Gastrocnemius medialis (tissue), 4 donors: ENCODE measurements at regions not wholly inside any gene's neighbourhood (a gene's known extent, or its start where the extent isn't known, plus 50 kb on each side); places are given as distances from the start of the nearest gene placed in this dataset.
"Not testable (repeated sequence)": the region's sequence is repeated elsewhere in the genome, so short reads cannot be mapped to it uniquely, and the experiment has no call there.

Experiments used
- ATAC-seq, 2 donors: fragments of 150-250 bp; one replicate each; pipeline ENCODE4 v1.9.1; 2016
- DNase-seq, 2 donors: peaks; one replicate each; pipeline ENCODE4 v3.0.0-alpha.2; 2019
- H3K27ac ChIP-seq, 4 donors: fragments of 200-600 bp; sonication (generic); 1 replicate in 1 of 4; 2 replicates in 3 of 4; pipeline ENCODE4 v1.5.1; 2016 to 2018; ENCODE audit warnings: mild to moderate bottlenecking in 2 of 4, moderate library complexity in 1 of 4
- H3K27me3 ChIP-seq, 3 donors: fragments of 200-600 bp; sonication (generic) in 2 of 3; 1 replicate in 1 of 3; 2 replicates in 2 of 3; pipeline versions ENCODE4 v1.5.1 to v1.6.0; 2016 to 2019; ENCODE audit warnings: mild to moderate bottlenecking in 1 of 3, moderate library complexity in 1 of 3
- H3K36me3 ChIP-seq, 2 donors: fragments of 200-600 bp; sonication (generic) in 1 of 2; one replicate each; pipeline ENCODE4 v1.5.1; 2017 to 2018
- H3K4me1 ChIP-seq, 2 donors: fragments of 200-600 bp; sonication (generic) in 1 of 2; one replicate each; pipeline ENCODE4 v1.5.1; 2016 to 2017; ENCODE audit warnings: mild to moderate bottlenecking in 2 of 2
- H3K4me3 ChIP-seq, 4 donors: fragments of 200-600 bp; sonication (generic) in 3 of 4; 1 replicate in 1 of 4; 2 replicates in 3 of 4; pipeline ENCODE4 v1.5.1; 2016 to 2019; ENCODE audit warnings: mild to moderate bottlenecking in 2 of 4
- H3K9me3 ChIP-seq, 3 donors: fragments of 200-600 bp; sonication (generic) in 2 of 3; 1 replicate in 1 of 3; 2 replicates in 2 of 3; pipeline ENCODE4 v1.5.1; 2016 to 2019
- CTCF ChIP-seq, 5 experiments: fragments of 450-650 bp in 3 of 5; fragments of 200-600 bp in 2 of 5; sonication (generic) in 2 of 5; IDR thresholded peaks in 4 of 5; conservative IDR thresholded peaks in 1 of 5; 1 replicate in 4 of 5; 2 replicates in 1 of 5; pipeline ENCODE4 v1.5.1; 2016 to 2019; ENCODE audit warnings: antibody characterized with exemption in 5 of 5, mild to moderate bottlenecking in 3 of 5, moderate library complexity in 3 of 5
- POLR2A ChIP-seq, 2 donors: fragments of 450-650 bp; IDR thresholded peaks; one replicate each; pipeline ENCODE4 v1.6.1; 2017; ENCODE audit warnings: antibody characterized with exemption in 2 of 2, mild to moderate bottlenecking in 2 of 2, moderate library complexity in 2 of 2
- in situ Hi-C, 4 donors: fragments of 200-750 bp; cut with MboI; loops; one replicate each; pipeline versions ENCODE4 v1.15.0 to v1.8.0; 2017; ENCODE audit warnings: low sequenced_read_pairs in 4 of 4
- intact Hi-C: fragments of 100-400 bp; cut with DNase I; formaldehyde crosslinking; loops from one replicate; pipeline ENCODE4 v1.15.1; 2023; ENCODE audit warnings: low total_unique reads

GRCh38 chrX:101740642-101741041 is 81.0 kb upstream of the ARMCX2 start:
- Histone ChIP-seq H3K4me1 (no peaks in the 10 kb centered on the region), H3K9me3 (no peaks in the 10 kb centered on the region), H3K27ac (no peak overlapping the region), H3K27me3 (no peaks in the 10 kb centered on the region), H3K36me3 (no peaks in the 10 kb centered on the region), H3K4me3 (no peak overlapping the region)
- DNase-seq (no peak), ATAC-seq (no peak)
- in situ Hi-C loops (no loop called here), intact Hi-C loops (no loop called here)
- no peak for TF ChIP-seq CTCF (IDR thresholded peaks at IDR 0.05 in 4 of 5, conservative IDR thresholded peaks at IDR 0.05 in 1 of 5)
- TF ChIP-seq POLR2A (IDR thresholded peaks at IDR 0.05) = no peak

GRCh38 chrX:101738867-101739266 is 79.2 kb upstream of the ARMCX2 start:
- H3K36me3 ChIP-seq, H3K4me3 ChIP-seq, H3K9me3 ChIP-seq, H3K4me1 ChIP-seq, H3K27ac ChIP-seq, H3K27me3 ChIP-seq, intact Hi-C loops, ATAC-seq, in situ Hi-C loops, DNase-seq: not testable (repeated sequence)

GRCh38 chrX:101738411-101738810 is 78.8 kb upstream of the ARMCX2 start:
- H3K9me3 ChIP-seq, ATAC-seq, H3K27ac ChIP-seq, DNase-seq, in situ Hi-C loops, H3K36me3 ChIP-seq, H3K27me3 ChIP-seq, H3K4me3 ChIP-seq, intact Hi-C loops, H3K4me1 ChIP-seq: not testable (repeated sequence)

GRCh38 chrX:101736651-101737050 is 77.0 kb upstream of the ARMCX2 start:
- H3K36me3 ChIP-seq = no peaks in the 10 kb centered on the region
- no peak for ATAC-seq
- H3K4me3 ChIP-seq = no peak overlapping the region
- intact Hi-C loops = no loop called here
- TF ChIP-seq CTCF (IDR thresholded peaks at IDR 0.05 in 4 of 5, conservative IDR thresholded peaks at IDR 0.05 in 1 of 5) (no peak), POLR2A (IDR thresholded peaks at IDR 0.05) (no peak)
- H3K27me3 ChIP-seq = no peaks in the 10 kb centered on the region
- H3K4me1 ChIP-seq = no peaks in the 10 kb centered on the region
- DNase-seq = no peak
- in situ Hi-C loops = no loop called here
- H3K27ac ChIP-seq = no peak overlapping the region
- H3K9me3 ChIP-seq = no peaks in the 10 kb centered on the region

GRCh38 chrX:101732870-101733269 is 73.2 kb upstream of the ARMCX2 start:
- no peak for ATAC-seq
- H3K4me3 ChIP-seq = no peak overlapping the region
- H3K4me1 ChIP-seq = no peaks in the 10 kb centered on the region
- no peaks in the 10 kb centered on the region for H3K36me3 ChIP-seq
- peaks cover 0 to 5% (median 0%) of the 10 kb centered on the region in 3 donors for H3K27me3 ChIP-seq
- TF ChIP-seq CTCF (IDR thresholded peaks at IDR 0.05 in 4 of 5, conservative IDR thresholded peaks at IDR 0.05 in 1 of 5) = no peak
- no peak for TF ChIP-seq POLR2A (IDR thresholded peaks at IDR 0.05)
- DNase-seq = no peak
- H3K9me3 ChIP-seq = no peaks in the 10 kb centered on the region
- intact Hi-C loops = no loop called here
- in situ Hi-C loops = no loop called here
- no peak overlapping the region for H3K27ac ChIP-seq

GRCh38 chrX:101729986-101730385 is 70.3 kb upstream of the ARMCX2 start:
- in situ Hi-C loops (no loop called here), intact Hi-C loops (no loop called here)
- TF ChIP-seq CTCF (IDR thresholded peaks at IDR 0.05 in 4 of 5, conservative IDR thresholded peaks at IDR 0.05 in 1 of 5) = no peak
- TF ChIP-seq POLR2A (IDR thresholded peaks at IDR 0.05) = no peak
- no peak overlapping the region for H3K4me3 ChIP-seq
- no peak overlapping the region for H3K27ac ChIP-seq
- H3K27me3 ChIP-seq = peaks cover 0 to 5% (median 0%) of the 10 kb centered on the region in 3 donors
- no peaks in the 10 kb centered on the region for H3K9me3 ChIP-seq
- ATAC-seq (no peak), DNase-seq (no peak)
- H3K4me1 ChIP-seq = no peaks in the 10 kb centered on the region
- no peaks in the 10 kb centered on the region for H3K36me3 ChIP-seq
